ENCODE measurements at regions not wholly inside any gene's neighbourhood (a gene's known extent, or its start where the extent isn't known, plus 50 kb on each side); places are given as distances from the start of the nearest gene placed in this dataset.

- no peak overlapping the region for H3K4me2 ChIP-seq (ENCODE audit: low read length)
- FAIRE-seq, result no peak
- peaks cover 5% of the 10 kb centered on the region for H3K4me1 ChIP-seq (ENCODE audit: insufficient read depth, low read length)
- no peaks in the 10 kb centered on the region for H3K79me2 ChIP-seq (ENCODE audit: insufficient read depth, low read length)
- H3K9ac ChIP-seq (ENCODE audit: low read length), result no peak overlapping the region
- no peaks in the 10 kb centered on the region for H3K36me3 Mint-ChIP-seq (ENCODE audit: low read depth, unreplicated experiment)
- H3K9me3 ChIP-seq (ENCODE audit: insufficient read depth, low read depth, low read length), result no peaks in the 10 kb centered on the region
- H3K4me3 ChIP-seq (ENCODE audit: insufficient read depth, low read depth, low read length), result no peak overlapping the region
- no peaks in the 10 kb centered on the region for H3K27me3 ChIP-seq (ENCODE audit: insufficient read depth, low read length)
- no peak overlapping the region for H3K27ac ChIP-seq (ENCODE audit: low read depth, low read length)
- peaks cover 3% of the 10 kb centered on the region for H3K4me1 Mint-ChIP-seq (ENCODE audit: low read depth, unreplicated experiment)
- H3K36me3 ChIP-seq (ENCODE audit: insufficient read depth, low read length), result no peaks in the 10 kb centered on the region
- TF ChIP-seq EZH2 (IDR thresholded peaks at IDR 0.05; ENCODE audit: insufficient read depth, low read length), result no peak
- no peak for TF ChIP-seq CTCF (IDR thresholded peaks at IDR 0.05; ENCODE audit: insufficient read depth, low read depth, low read length)
- H3K4me3 Mint-ChIP-seq (ENCODE audit: unreplicated experiment), result no peak overlapping the region
- H3K27ac Mint-ChIP-seq (ENCODE audit: unreplicated experiment), result no peak overlapping the region
- no peak overlapping the region for H2AFZ ChIP-seq (ENCODE audit: low read depth, low read length)
- H3K9me3 Mint-ChIP-seq (ENCODE audit: unreplicated experiment), result peaks cover 9% of the 10 kb centered on the region
- H4K20me1 ChIP-seq (ENCODE audit: insufficient read depth, low read length), result no peaks in the 10 kb centered on the region
- H3K27me3 Mint-ChIP-seq (ENCODE audit: low read depth, unreplicated experiment), result peaks cover 24% of the 10 kb centered on the region
- no peak for DNase-seq (ENCODE audit: low read depth)
These were observed 213.6 kb downstream of the NXPE2 start for GRCh38 chr11:114891911-114892310.

GRCh38 chr11:114892381-114893197 lies 214.3 kb downstream of the NXPE2 start:
- Histone ChIP-seq H4K20me1 (ENCODE audit: insufficient read depth, low read length) (no peaks in the 10 kb centered on the region), H3K27ac (ENCODE audit: low read depth, low read length) (no peak overlapping the region), H2AFZ (ENCODE audit: low read depth, low read length) (no peak overlapping the region), H3K27me3 (ENCODE audit: insufficient read depth, low read length) (no peaks in the 10 kb centered on the region), H3K79me2 (ENCODE audit: insufficient read depth, low read length) (no peaks in the 10 kb centered on the region), H3K4me2 (ENCODE audit: low read length) (no peak overlapping the region), H3K36me3 (ENCODE audit: insufficient read depth, low read length) (no peaks in the 10 kb centered on the region), H3K4me3 (ENCODE audit: insufficient read depth, low read depth, low read length) (no peak overlapping the region), H3K4me1 (ENCODE audit: insufficient read depth, low read length) (no peaks in the 10 kb centered on the region), H3K9me3 (ENCODE audit: insufficient read depth, low read depth, low read length) (no peaks in the 10 kb centered on the region), H3K9ac (ENCODE audit: low read length) (no peak overlapping the region)
- FAIRE-seq (no peak), DNase-seq (ENCODE audit: low read depth) (no peak)
- peaks cover 9% of the 10 kb centered on the region for H3K9me3 Mint-ChIP-seq (ENCODE audit: unreplicated experiment)
- no peaks in the 10 kb centered on the region for H3K36me3 Mint-ChIP-seq (ENCODE audit: low read depth, unreplicated experiment)
- peaks cover 24% of the 10 kb centered on the region for H3K27me3 Mint-ChIP-seq (ENCODE audit: low read depth, unreplicated experiment)
- no peak overlapping the region for H3K27ac Mint-ChIP-seq (ENCODE audit: unreplicated experiment)
- no peak overlapping the region for H3K4me3 Mint-ChIP-seq (ENCODE audit: unreplicated experiment)
- H3K4me1 Mint-ChIP-seq (ENCODE audit: low read depth, unreplicated experiment), result peaks cover 3% of the 10 kb centered on the region
- peak; percentile 19 for TF ChIP-seq CTCF (IDR thresholded peaks at IDR 0.05; ENCODE audit: insufficient read depth, low read depth, low read length)
- no peak for TF ChIP-seq EZH2 (IDR thresholded peaks at IDR 0.05; ENCODE audit: insufficient read depth, low read length)

- no peaks in the 10 kb centered on the region for H3K36me3 Mint-ChIP-seq (ENCODE audit: low read depth, unreplicated experiment)
- no peak for DNase-seq (ENCODE audit: low read depth)
- no peaks in the 10 kb centered on the region for H4K20me1 ChIP-seq (ENCODE audit: insufficient read depth, low read length)
- H3K4me3 Mint-ChIP-seq (ENCODE audit: unreplicated experiment), result no peak overlapping the region
- no peak overlapping the region for H3K27ac ChIP-seq (ENCODE audit: low read depth, low read length)
- no peak for TF ChIP-seq EZH2 (IDR thresholded peaks at IDR 0.05; ENCODE audit: insufficient read depth, low read length)
- TF ChIP-seq CTCF (IDR thresholded peaks at IDR 0.05; ENCODE audit: insufficient read depth, low read depth, low read length), result no peak
- peaks cover 9% of the 10 kb centered on the region for H3K9me3 Mint-ChIP-seq (ENCODE audit: unreplicated experiment)
- H3K4me2 ChIP-seq (ENCODE audit: low read length), result no peak overlapping the region
- peaks cover 3% of the 10 kb centered on the region for H3K4me1 Mint-ChIP-seq (ENCODE audit: low read depth, unreplicated experiment)
- H3K27me3 ChIP-seq (ENCODE audit: insufficient read depth, low read length), result no peaks in the 10 kb centered on the region
- H3K27me3 Mint-ChIP-seq (ENCODE audit: low read depth, unreplicated experiment), result peaks cover 24% of the 10 kb centered on the region
- H3K79me2 ChIP-seq (ENCODE audit: insufficient read depth, low read length), result no peaks in the 10 kb centered on the region
- no peak for FAIRE-seq
- no peaks in the 10 kb centered on the region for H3K4me1 ChIP-seq (ENCODE audit: insufficient read depth, low read length)
- no peak overlapping the region for H3K4me3 ChIP-seq (ENCODE audit: insufficient read depth, low read depth, low read length)
- H3K9ac ChIP-seq (ENCODE audit: low read length), result no peak overlapping the region
- H3K27ac Mint-ChIP-seq (ENCODE audit: unreplicated experiment), result no peak overlapping the region
- no peaks in the 10 kb centered on the region for H3K36me3 ChIP-seq (ENCODE audit: insufficient read depth, low read length)
- no peak overlapping the region for H2AFZ ChIP-seq (ENCODE audit: low read depth, low read length)
- no peaks in the 10 kb centered on the region for H3K9me3 ChIP-seq (ENCODE audit: insufficient read depth, low read depth, low read length)
These were observed 215.0 kb downstream of the NXPE2 start for GRCh38 chr11:114893329-114893728.

All from astrocyte (in vitro differentiated cells and primary cell).